ENCODE measurements at regions not wholly inside any gene's neighbourhood (a gene's known extent, or its start where the extent isn't known, plus 50 kb on each side); places are given as distances from the start of the nearest gene placed in this dataset.

GRCh38 chr3:25049304-25049703, 378.8 kb upstream of the RARB start:
- Histone ChIP-seq H3K36me3 (ENCODE audit: control insufficient read depth in 5 of 5, insufficient read depth in 5 of 5, low read length in 5 of 5) (no peaks in the 10 kb centered on the region), H3K4me3 (ENCODE audit: low read depth in 1 of 5, low read length in 5 of 5) (no peak overlapping the region), H3K9ac (ENCODE audit: low read length in 5 of 5) (no peak overlapping the region), H3K9me3 (ENCODE audit: control insufficient read depth in 5 of 5, low read length in 5 of 5) (no peaks in the 10 kb centered on the region), H3K27me3 (ENCODE audit: control insufficient read depth in 5 of 5, insufficient read depth in 4 of 5, low read length in 5 of 5) (no peaks in the 10 kb centered on the region), H3K27ac (ENCODE audit: low read depth, low read length) (no peak overlapping the region), H3K4me1 (ENCODE audit: control insufficient read depth in 5 of 5, insufficient read depth in 5 of 5, low read length in 5 of 5) (peaks cover 0 to 19% (median 0%) of the 10 kb centered on the region in 5 donors)

GRCh38 chr3:25053360-25053759, 374.7 kb upstream of the RARB start:
- no peak overlapping the region for H3K27ac ChIP-seq (ENCODE audit: low read depth, low read length)
- no peaks in the 10 kb centered on the region for H3K9me3 ChIP-seq (ENCODE audit: control insufficient read depth in 5 of 5, low read length in 5 of 5)
- H3K4me1 ChIP-seq (ENCODE audit: control insufficient read depth in 5 of 5, insufficient read depth in 5 of 5, low read length in 5 of 5) = peaks cover 0 to 12% (median 2%) of the 10 kb centered on the region in 5 donors
- no peak overlapping the region for H3K9ac ChIP-seq (ENCODE audit: low read length in 5 of 5)
- H3K4me3 ChIP-seq (ENCODE audit: low read depth in 1 of 5, low read length in 5 of 5) = no peak overlapping the region
- no peaks in the 10 kb centered on the region for H3K36me3 ChIP-seq (ENCODE audit: control insufficient read depth in 5 of 5, insufficient read depth in 5 of 5, low read length in 5 of 5)
- no peaks in the 10 kb centered on the region for H3K27me3 ChIP-seq (ENCODE audit: control insufficient read depth in 5 of 5, insufficient read depth in 4 of 5, low read length in 5 of 5)

- Histone ChIP-seq H3K9me3 (ENCODE audit: control insufficient read depth in 5 of 5, low read length in 5 of 5) (no peaks in the 10 kb centered on the region), H3K9ac (ENCODE audit: low read length in 5 of 5) (no peak overlapping the region), H3K27me3 (ENCODE audit: control insufficient read depth in 5 of 5, insufficient read depth in 4 of 5, low read length in 5 of 5) (no peaks in the 10 kb centered on the region), H3K4me3 (ENCODE audit: low read depth in 1 of 5, low read length in 5 of 5) (no peak overlapping the region), H3K27ac (ENCODE audit: low read depth, low read length) (no peak overlapping the region), H3K36me3 (ENCODE audit: control insufficient read depth in 5 of 5, insufficient read depth in 5 of 5, low read length in 5 of 5) (no peaks in the 10 kb centered on the region), H3K4me1 (ENCODE audit: control insufficient read depth in 5 of 5, insufficient read depth in 5 of 5, low read length in 5 of 5) (peaks cover 0 to 12% (median 2%) of the 10 kb centered on the region in 5 donors)
Measured at GRCh38 chr3:25056036-25056755, 371.9 kb upstream of the RARB start.

- no peak overlapping the region for H3K27ac ChIP-seq (ENCODE audit: low read depth, low read length)
- H3K4me3 ChIP-seq (ENCODE audit: low read depth in 1 of 5, low read length in 5 of 5) = no peak overlapping the region
- no peaks in the 10 kb centered on the region for H3K36me3 ChIP-seq (ENCODE audit: control insufficient read depth in 5 of 5, insufficient read depth in 5 of 5, low read length in 5 of 5)
- no peaks in the 10 kb centered on the region for H3K27me3 ChIP-seq (ENCODE audit: control insufficient read depth in 5 of 5, insufficient read depth in 4 of 5, low read length in 5 of 5)
- no peaks in the 10 kb centered on the region for H3K9me3 ChIP-seq (ENCODE audit: control insufficient read depth in 5 of 5, low read length in 5 of 5)
- H3K4me1 ChIP-seq (ENCODE audit: control insufficient read depth in 5 of 5, insufficient read depth in 5 of 5, low read length in 5 of 5) = peaks cover 0 to 12% (median 2%) of the 10 kb centered on the region in 5 donors
- no peak overlapping the region for H3K9ac ChIP-seq (ENCODE audit: low read length in 5 of 5)
Measured at GRCh38 chr3:25056803-25057351, 371.2 kb upstream of the RARB start.

GRCh38 chr3:25057379-25057778, 370.7 kb upstream of the RARB start:
- Histone ChIP-seq H3K36me3 (ENCODE audit: control insufficient read depth in 5 of 5, insufficient read depth in 5 of 5, low read length in 5 of 5) (no peaks in the 10 kb centered on the region), H3K27me3 (ENCODE audit: control insufficient read depth in 5 of 5, insufficient read depth in 4 of 5, low read length in 5 of 5) (no peaks in the 10 kb centered on the region), H3K4me3 (ENCODE audit: low read depth in 1 of 5, low read length in 5 of 5) (no peak overlapping the region), H3K9ac (ENCODE audit: low read length in 5 of 5) (no peak overlapping the region), H3K4me1 (ENCODE audit: control insufficient read depth in 5 of 5, insufficient read depth in 5 of 5, low read length in 5 of 5) (peaks cover 0 to 12% (median 2%) of the 10 kb centered on the region in 5 donors), H3K27ac (ENCODE audit: low read depth, low read length) (no peak overlapping the region), H3K9me3 (ENCODE audit: control insufficient read depth in 5 of 5, low read length in 5 of 5) (no peaks in the 10 kb centered on the region)

GRCh38 chr3:25064681-25065080, 363.4 kb upstream of the RARB start:
- no peak overlapping the region for H3K27ac ChIP-seq (ENCODE audit: low read depth, low read length)
- no peak overlapping the region for H3K9ac ChIP-seq (ENCODE audit: low read length in 5 of 5)
- H3K36me3 ChIP-seq (ENCODE audit: control insufficient read depth in 5 of 5, insufficient read depth in 5 of 5, low read length in 5 of 5) = no peaks in the 10 kb centered on the region
- H3K4me3 ChIP-seq (ENCODE audit: low read depth in 1 of 5, low read length in 5 of 5) = no peak overlapping the region
- no peaks in the 10 kb centered on the region for H3K4me1 ChIP-seq (ENCODE audit: control insufficient read depth in 5 of 5, insufficient read depth in 5 of 5, low read length in 5 of 5)
- no peaks in the 10 kb centered on the region for H3K9me3 ChIP-seq (ENCODE audit: control insufficient read depth in 5 of 5, low read length in 5 of 5)
- no peaks in the 10 kb centered on the region for H3K27me3 ChIP-seq (ENCODE audit: control insufficient read depth in 5 of 5, insufficient read depth in 4 of 5, low read length in 5 of 5)

- Histone ChIP-seq H3K36me3 (ENCODE audit: control insufficient read depth in 5 of 5, insufficient read depth in 5 of 5, low read length in 5 of 5) (no peaks in the 10 kb centered on the region), H3K27ac (ENCODE audit: low read depth, low read length) (no peak overlapping the region), H3K4me3 (ENCODE audit: low read depth in 1 of 5, low read length in 5 of 5) (no peak overlapping the region), H3K27me3 (ENCODE audit: control insufficient read depth in 5 of 5, insufficient read depth in 4 of 5, low read length in 5 of 5) (no peaks in the 10 kb centered on the region), H3K9ac (ENCODE audit: low read length in 5 of 5) (no peak overlapping the region), H3K9me3 (ENCODE audit: control insufficient read depth in 5 of 5, low read length in 5 of 5) (no peaks in the 10 kb centered on the region), H3K4me1 (ENCODE audit: control insufficient read depth in 5 of 5, insufficient read depth in 5 of 5, low read length in 5 of 5) (no peaks in the 10 kb centered on the region)
Measured at GRCh38 chr3:25069970-25070369, 358.1 kb upstream of the RARB start.

- Histone ChIP-seq H3K27ac (ENCODE audit: low read depth, low read length) (no peak overlapping the region), H3K4me3 (ENCODE audit: low read depth in 1 of 5, low read length in 5 of 5) (no peak overlapping the region), H3K36me3 (ENCODE audit: control insufficient read depth in 5 of 5, insufficient read depth in 5 of 5, low read length in 5 of 5) (no peaks in the 10 kb centered on the region), H3K9me3 (ENCODE audit: control insufficient read depth in 5 of 5, low read length in 5 of 5) (no peaks in the 10 kb centered on the region), H3K27me3 (ENCODE audit: control insufficient read depth in 5 of 5, insufficient read depth in 4 of 5, low read length in 5 of 5) (no peaks in the 10 kb centered on the region), H3K4me1 (ENCODE audit: control insufficient read depth in 5 of 5, insufficient read depth in 5 of 5, low read length in 5 of 5) (no peaks in the 10 kb centered on the region), H3K9ac (ENCODE audit: low read length in 5 of 5) (no peak overlapping the region)
Measured at GRCh38 chr3:25071846-25072245, 356.2 kb upstream of the RARB start.

- H3K36me3 ChIP-seq (ENCODE audit: control insufficient read depth in 5 of 5, insufficient read depth in 5 of 5, low read length in 5 of 5) = no peaks in the 10 kb centered on the region
- no peak overlapping the region for H3K9ac ChIP-seq (ENCODE audit: low read length in 5 of 5)
- no peaks in the 10 kb centered on the region for H3K27me3 ChIP-seq (ENCODE audit: control insufficient read depth in 5 of 5, insufficient read depth in 4 of 5, low read length in 5 of 5)
- H3K4me3 ChIP-seq (ENCODE audit: low read depth in 1 of 5, low read length in 5 of 5) = no peak overlapping the region
- no peaks in the 10 kb centered on the region for H3K9me3 ChIP-seq (ENCODE audit: control insufficient read depth in 5 of 5, low read length in 5 of 5)
- H3K27ac ChIP-seq (ENCODE audit: low read depth, low read length) = no peak overlapping the region
- H3K4me1 ChIP-seq (ENCODE audit: control insufficient read depth in 5 of 5, insufficient read depth in 5 of 5, low read length in 5 of 5) = no peaks in the 10 kb centered on the region
Measured at GRCh38 chr3:25073423-25073822, 354.6 kb upstream of the RARB start.

GRCh38 chr3:25074149-25074548, 353.9 kb upstream of the RARB start:
- Histone ChIP-seq H3K27me3 (ENCODE audit: control insufficient read depth in 5 of 5, insufficient read depth in 4 of 5, low read length in 5 of 5) (no peaks in the 10 kb centered on the region), H3K9me3 (ENCODE audit: control insufficient read depth in 5 of 5, low read length in 5 of 5) (no peaks in the 10 kb centered on the region), H3K9ac (ENCODE audit: low read length in 5 of 5) (no peak overlapping the region), H3K36me3 (ENCODE audit: control insufficient read depth in 5 of 5, insufficient read depth in 5 of 5, low read length in 5 of 5) (no peaks in the 10 kb centered on the region), H3K4me3 (ENCODE audit: low read depth in 1 of 5, low read length in 5 of 5) (no peak overlapping the region), H3K27ac (ENCODE audit: low read depth, low read length) (no peak overlapping the region), H3K4me1 (ENCODE audit: control insufficient read depth in 5 of 5, insufficient read depth in 5 of 5, low read length in 5 of 5) (no peaks in the 10 kb centered on the region)
